ENCODE measurements at regions not wholly inside any gene's neighbourhood (a gene's known extent, or its start where the extent isn't known, plus 50 kb on each side); places are given as distances from the start of the nearest gene placed in this dataset.
A peak's percentile ranks its signal among the peaks of the same experiment; 100 is the strongest.

- Mint-ChIP-seq H3K4me1 (ENCODE audit: low read depth) (no peaks in the 10 kb centered on the region; the same call in 1 of the 2 replicates), H3K27me3 (ENCODE audit: insufficient read depth) (0 out of 2 replicates have a peak, but pooled peaks cover 1% of the 10 kb centered on the region), H3K4me3 (no peak overlapping the region), H3K27ac (peak overlapping the region; percentile 84), H3K9me3 (no peaks in the 10 kb centered on the region), H3K36me3 (ENCODE audit: low read depth) (no peaks in the 10 kb centered on the region)
- no peak for DNase-seq
- no peak for TF ChIP-seq CTCF (IDR thresholded peaks at IDR 0.05)
Measured at GRCh38 chr5:74242516-74242915, 398.0 kb downstream of the ENC1 start.

GRCh38 chr5:74241751-74242140, 398.8 kb downstream of the ENC1 start:
- peak overlapping the region; percentile 84 for H3K27ac Mint-ChIP-seq
- no peaks in the 10 kb centered on the region for H3K9me3 Mint-ChIP-seq
- DNase-seq = peak; percentile 69
- H3K36me3 Mint-ChIP-seq (ENCODE audit: low read depth) = no peaks in the 10 kb centered on the region
- H3K4me3 Mint-ChIP-seq = peak overlapping the region; percentile 53
- H3K4me1 Mint-ChIP-seq (ENCODE audit: low read depth) = no peaks in the 10 kb centered on the region; the same call in 1 of the 2 replicates
- no peaks in the 10 kb centered on the region for H3K27me3 Mint-ChIP-seq (ENCODE audit: insufficient read depth)
- TF ChIP-seq CTCF (IDR thresholded peaks at IDR 0.05) = no peak

- Mint-ChIP-seq H3K27me3 (ENCODE audit: insufficient read depth) (no peaks in the 10 kb centered on the region), H3K9me3 (no peaks in the 10 kb centered on the region), H3K4me1 (ENCODE audit: low read depth) (peaks cover 2% of the 10 kb centered on the region), H3K36me3 (ENCODE audit: low read depth) (no peaks in the 10 kb centered on the region), H3K4me3 (peak overlapping the region; percentile 53), H3K27ac (peak overlapping the region; percentile 84)
- no peak for TF ChIP-seq CTCF (IDR thresholded peaks at IDR 0.05)
- peak; percentile 80 for DNase-seq
Measured at GRCh38 chr5:74240783-74241750, 399.5 kb downstream of the ENC1 start.

- Mint-ChIP-seq H3K4me1 (ENCODE audit: low read depth) (peaks cover 20% of the 10 kb centered on the region), H3K27ac (no peak overlapping the region), H3K27me3 (ENCODE audit: insufficient read depth) (no peaks in the 10 kb centered on the region), H3K4me3 (no peak overlapping the region), H3K9me3 (no peaks in the 10 kb centered on the region), H3K36me3 (ENCODE audit: low read depth) (no peaks in the 10 kb centered on the region)
- no peak for DNase-seq
- TF ChIP-seq CTCF (IDR thresholded peaks at IDR 0.05) = no peak
Measured at GRCh38 chr5:74239261-74239660, 401.3 kb downstream of the ENC1 start.

GRCh38 chr5:74237571-74238145, 402.9 kb downstream of the ENC1 start:
- no peak for TF ChIP-seq CTCF (IDR thresholded peaks at IDR 0.05)
- peaks cover 36% of the 10 kb centered on the region for H3K4me1 Mint-ChIP-seq (ENCODE audit: low read depth)
- no peak for DNase-seq
- no peak overlapping the region for H3K27ac Mint-ChIP-seq
- H3K9me3 Mint-ChIP-seq = no peaks in the 10 kb centered on the region
- no peaks in the 10 kb centered on the region for H3K27me3 Mint-ChIP-seq (ENCODE audit: insufficient read depth)
- no peak overlapping the region for H3K4me3 Mint-ChIP-seq
- H3K36me3 Mint-ChIP-seq (ENCODE audit: low read depth) = no peaks in the 10 kb centered on the region
